Choroid plexus epithelial cell (primary cell): ENCODE measurements at regions not wholly inside any gene's neighbourhood (a gene's known extent, or its start where the extent isn't known, plus 50 kb on each side); places are given as distances from the start of the nearest gene placed in this dataset.

Experiments used
- DNase-seq: peaks from one replicate; pipeline ENCODE4 v3.0.0-alpha.2; 2010; ENCODE audit warnings: low read depth
- H3K4me3 ChIP-seq: 2 replicates; pipeline ENCODE4 v1.5.1; 2011; ENCODE audit warnings: low read depth, mild to moderate bottlenecking, control low read depth, low read length, moderate library complexity
- TF ChIP-seq, protein P1 (sequence below): conservative IDR thresholded peaks from 2 replicates; pipeline ENCODE4 v1.5.1; 2011; ENCODE audit warnings: low read depth, mild to moderate bottlenecking, control low read depth, inconsistent platforms, low read length, moderate library complexity

DNA sequence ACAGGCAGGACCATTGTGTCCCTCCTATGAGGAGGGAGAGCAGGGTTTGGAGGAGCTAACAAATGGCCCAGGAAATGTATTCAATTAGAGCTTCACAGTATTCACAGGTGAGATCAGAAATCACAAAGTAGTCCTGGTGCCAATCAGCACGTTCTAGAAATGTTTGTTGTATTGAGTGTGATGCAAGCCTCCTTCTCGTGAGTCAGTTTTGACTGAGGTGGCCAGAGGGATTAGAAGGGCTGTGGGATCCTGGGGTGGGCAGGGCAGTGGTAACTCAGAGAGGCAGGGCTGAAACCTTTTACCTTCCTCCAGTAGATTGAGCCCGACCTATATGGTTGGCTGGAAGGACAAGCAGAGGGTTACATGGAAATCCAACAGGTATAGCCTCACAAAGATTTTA lies 95.0 kb downstream of the BOD1L2 start:
- DNase-seq: no peak
- H3K4me3 ChIP-seq: no peak overlapping the region

DNA sequence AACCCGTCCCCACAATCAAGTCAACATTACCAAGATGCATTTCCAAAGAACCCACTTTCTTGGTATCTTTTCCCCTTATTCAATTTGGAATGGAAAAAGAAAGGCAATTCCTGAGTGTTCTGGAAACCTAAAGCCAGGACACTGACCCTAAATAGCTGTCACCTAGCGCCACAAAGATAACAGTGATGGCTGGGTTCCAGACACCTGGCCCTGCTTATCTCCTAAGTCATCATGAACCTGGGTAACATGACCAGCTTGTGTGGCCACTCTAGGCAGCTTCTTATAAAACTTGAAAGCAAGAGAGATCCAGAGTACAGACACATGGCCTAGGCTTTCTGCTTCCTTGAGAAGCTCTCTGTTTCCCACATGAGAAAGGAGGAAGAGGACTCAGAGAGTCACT lies 95.4 kb downstream of the BOD1L2 start:
- H3K4me3 ChIP-seq: no peak overlapping the region
- TF ChIP-seq, protein P1, sequence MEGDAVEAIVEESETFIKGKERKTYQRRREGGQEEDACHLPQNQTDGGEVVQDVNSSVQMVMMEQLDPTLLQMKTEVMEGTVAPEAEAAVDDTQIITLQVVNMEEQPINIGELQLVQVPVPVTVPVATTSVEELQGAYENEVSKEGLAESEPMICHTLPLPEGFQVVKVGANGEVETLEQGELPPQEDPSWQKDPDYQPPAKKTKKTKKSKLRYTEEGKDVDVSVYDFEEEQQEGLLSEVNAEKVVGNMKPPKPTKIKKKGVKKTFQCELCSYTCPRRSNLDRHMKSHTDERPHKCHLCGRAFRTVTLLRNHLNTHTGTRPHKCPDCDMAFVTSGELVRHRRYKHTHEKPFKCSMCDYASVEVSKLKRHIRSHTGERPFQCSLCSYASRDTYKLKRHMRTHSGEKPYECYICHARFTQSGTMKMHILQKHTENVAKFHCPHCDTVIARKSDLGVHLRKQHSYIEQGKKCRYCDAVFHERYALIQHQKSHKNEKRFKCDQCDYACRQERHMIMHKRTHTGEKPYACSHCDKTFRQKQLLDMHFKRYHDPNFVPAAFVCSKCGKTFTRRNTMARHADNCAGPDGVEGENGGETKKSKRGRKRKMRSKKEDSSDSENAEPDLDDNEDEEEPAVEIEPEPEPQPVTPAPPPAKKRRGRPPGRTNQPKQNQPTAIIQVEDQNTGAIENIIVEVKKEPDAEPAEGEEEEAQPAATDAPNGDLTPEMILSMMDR: no peak
- no peak for DNase-seq

More for the DNA sequence above, 95.0 kb downstream of the BOD1L2 start:
- TF ChIP-seq, protein P1: no peak

DNA sequence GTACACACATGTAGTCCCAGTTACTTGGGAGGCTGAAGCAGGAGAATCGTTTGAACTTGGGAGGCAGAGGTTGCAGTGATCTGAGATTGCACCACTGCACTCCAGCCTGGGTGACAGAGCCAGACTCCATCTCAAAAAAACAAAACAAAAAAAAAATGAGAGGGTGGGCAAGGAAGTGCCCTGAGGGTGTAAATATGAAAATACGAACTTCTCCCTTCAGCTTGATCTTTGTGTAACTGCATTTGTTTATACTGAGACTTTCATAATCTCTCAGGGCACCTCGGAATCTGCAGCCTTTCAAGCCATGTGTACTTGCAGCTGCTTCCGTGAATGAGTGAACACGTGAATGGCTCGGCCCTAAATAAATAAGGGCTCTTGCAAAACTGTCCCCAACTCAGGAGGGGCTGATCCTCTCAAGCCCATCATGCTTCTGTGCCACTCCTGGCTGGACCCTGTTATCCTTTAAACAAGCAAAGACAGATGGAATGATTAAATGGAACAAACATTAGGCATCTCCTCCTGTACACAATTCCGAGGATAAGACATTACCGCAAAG lies 96.8 kb downstream of the BOD1L2 start:
- H3K4me3 ChIP-seq: no peak overlapping the region
- TF ChIP-seq, protein P1: no peak
- DNase-seq: no peak

DNA sequence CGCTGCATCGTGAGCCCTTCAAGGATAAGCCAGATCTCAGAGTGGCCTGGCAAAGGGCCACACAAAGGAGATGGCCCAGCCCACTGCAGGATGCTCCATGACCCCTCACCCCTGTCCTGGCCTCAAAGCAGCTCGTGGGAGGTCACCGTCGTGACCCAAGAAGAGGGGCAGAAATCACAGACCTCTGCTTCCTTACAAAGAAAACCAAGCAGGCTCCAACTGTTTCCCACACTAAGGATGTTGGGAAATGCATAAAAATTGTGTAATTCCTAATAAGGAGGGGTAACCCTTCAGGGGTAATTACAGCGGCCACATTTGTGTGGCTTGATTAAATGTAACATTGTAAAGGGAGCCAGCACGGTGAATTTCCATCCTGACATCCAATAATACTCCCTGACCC lies 102.3 kb downstream of the BOD1L2 start:
- no peak overlapping the region for H3K4me3 ChIP-seq
- DNase-seq: no peak
- TF ChIP-seq, protein P1: no peak

DNA sequence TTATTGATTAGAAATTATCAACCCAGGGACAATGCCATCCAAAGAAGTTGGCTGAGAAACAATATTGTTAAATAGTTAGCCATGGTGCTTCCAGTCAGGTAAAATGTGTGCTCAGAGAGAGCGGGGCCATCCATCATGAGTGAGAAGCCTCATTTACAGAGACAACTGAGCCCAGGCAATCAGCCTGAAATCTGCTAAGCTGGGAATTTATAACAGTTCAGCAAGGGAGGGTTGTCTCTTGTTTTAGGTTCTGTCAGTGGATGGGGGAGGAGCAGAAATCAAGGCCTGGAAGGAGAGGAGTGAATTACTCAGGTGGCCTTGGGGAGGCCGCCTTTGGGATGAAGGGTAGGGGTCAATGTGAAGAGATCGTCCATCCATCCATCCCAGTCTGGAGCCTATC lies 102.5 kb upstream of the ST8SIA3 start:
- TF ChIP-seq, protein P1: no peak
- no peak for DNase-seq
- H3K4me3 ChIP-seq: no peak overlapping the region

DNA sequence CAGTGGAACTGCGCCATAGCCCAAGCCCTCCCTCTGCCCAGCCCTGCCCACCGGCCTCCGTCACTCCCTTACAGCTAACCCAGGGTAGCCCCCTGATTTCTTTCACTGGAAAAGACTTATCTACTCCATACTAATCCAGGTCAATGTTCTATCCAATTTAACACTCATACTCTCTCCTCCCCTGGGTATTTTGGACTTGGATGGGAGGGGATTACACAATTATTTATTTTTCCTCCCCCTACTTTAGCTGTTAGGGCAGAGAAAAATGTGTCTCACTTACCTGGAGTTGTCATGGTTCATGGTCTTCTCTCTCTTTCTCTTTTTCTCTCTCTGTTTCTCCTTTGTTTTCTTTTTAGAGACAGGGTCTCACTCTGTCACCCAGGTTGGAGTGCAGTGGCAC lies 100.6 kb upstream of the ST8SIA3 start:
- DNase-seq: no peak
- H3K4me3 ChIP-seq: no peak overlapping the region
- TF ChIP-seq, protein P1: no peak

DNA sequence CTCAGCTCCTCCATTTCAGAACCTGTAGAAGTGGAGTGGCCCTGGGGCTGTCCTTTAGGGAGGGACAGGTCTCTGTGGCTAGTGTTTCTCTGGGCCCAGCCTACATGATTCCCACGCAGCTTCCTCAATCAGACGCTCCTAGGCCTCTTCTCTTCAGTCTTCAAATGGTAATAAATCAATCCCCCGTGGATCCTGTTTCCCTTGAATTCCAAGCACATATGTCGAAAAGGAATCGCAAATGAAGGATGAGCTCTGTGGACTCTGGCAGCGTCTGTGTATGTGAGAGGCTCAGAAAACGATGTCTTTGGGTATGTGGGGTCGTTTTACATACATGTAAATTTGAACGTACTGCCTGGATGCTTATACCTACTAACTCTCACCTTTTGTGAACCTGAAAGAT lies 98.5 kb upstream of the ST8SIA3 start:
- TF ChIP-seq, protein P1: no peak
- DNase-seq: no peak
- H3K4me3 ChIP-seq: no peak overlapping the region
